DMS79 treated with DMSO at 0.1 percent for 48 hours (cell line): ENCODE measurements at regions not wholly inside any gene's neighbourhood (a gene's known extent, or its start where the extent isn't known, plus 50 kb on each side); places are given as distances from the start of the nearest gene placed in this dataset.
A peak's percentile ranks its signal among the peaks of the same experiment; 100 is the strongest.
"Not testable (repeated sequence)": the region's sequence is repeated elsewhere in the genome, so short reads cannot be mapped to it uniquely, and the experiment has no call there.

Experiments
- DNase-seq: peaks from one replicate; lab custom pipeline; 2025; lab: John Stamatoyannopoulos, UW

DNA sequence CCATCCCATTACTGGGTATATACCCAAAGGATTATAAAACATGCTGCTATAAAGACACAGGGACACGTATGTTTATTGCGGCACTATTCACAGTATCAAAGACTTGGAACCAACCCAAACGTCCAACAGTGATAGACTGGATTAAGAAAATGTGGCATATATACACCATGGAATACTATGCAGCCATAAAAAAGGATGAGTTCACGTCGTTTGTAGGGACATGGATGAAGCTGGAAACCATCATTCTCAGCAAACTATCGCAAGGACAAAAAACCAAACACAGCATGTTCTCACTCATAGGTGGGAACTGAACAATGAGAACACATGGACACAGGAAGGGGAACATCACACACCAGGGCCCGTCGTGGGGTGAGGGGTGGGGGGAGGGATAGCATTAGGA, 106.1 kb downstream of the CHD1L start:
- not testable (repeated sequence) for DNase-seq

DNA sequence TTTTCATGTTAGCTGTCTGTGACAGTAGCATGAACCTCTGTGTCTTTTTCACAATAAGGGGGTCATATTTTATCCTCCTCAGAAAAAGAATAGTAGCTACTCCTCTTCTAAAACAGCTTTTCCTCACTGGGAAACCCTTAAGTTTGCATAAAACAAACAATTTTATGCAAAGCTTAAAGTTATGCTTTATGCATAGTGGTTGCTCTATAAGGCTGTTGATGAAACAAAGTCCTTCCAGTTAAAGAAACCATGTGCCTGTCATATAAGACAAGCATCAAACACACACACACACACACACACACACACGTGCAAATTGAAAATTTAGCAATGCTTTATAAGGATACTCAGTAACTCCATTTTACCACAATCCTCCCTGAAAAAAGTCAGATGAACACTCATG, 107.0 kb downstream of the CHD1L start:
- no peak for DNase-seq

DNA sequence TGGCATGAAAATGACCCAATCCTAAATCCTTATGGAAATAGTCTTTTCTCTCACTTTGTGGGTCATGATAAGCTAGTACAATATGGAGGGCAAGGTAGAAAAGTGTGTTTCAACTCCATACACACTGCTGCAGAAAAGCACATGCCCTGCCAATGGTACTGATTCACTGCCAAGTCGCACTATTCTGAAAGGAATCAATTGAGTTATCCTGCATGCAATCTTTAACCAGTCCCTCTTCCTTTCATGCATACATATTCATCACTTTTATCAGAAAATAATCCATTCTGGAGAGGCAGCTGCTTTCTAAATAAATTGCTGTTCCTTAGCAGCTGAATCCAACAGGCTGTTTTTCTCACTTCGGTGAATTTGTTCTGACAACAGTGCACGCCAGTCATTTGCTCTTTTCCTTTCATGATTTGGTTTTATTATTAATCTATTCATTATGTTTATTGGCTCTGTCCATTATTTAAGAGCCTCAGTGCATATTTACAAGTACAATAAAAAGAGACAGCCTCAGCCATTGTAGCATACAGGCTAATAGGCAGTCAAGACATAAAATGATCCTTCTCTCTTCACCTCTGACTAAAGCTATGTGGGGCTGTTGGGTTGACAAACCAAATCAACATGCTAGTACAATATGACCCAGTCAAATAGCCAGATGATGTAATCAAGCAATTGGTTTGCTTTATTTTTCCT, 108.8 kb downstream of the CHD1L start:
- no peak for DNase-seq

DNA sequence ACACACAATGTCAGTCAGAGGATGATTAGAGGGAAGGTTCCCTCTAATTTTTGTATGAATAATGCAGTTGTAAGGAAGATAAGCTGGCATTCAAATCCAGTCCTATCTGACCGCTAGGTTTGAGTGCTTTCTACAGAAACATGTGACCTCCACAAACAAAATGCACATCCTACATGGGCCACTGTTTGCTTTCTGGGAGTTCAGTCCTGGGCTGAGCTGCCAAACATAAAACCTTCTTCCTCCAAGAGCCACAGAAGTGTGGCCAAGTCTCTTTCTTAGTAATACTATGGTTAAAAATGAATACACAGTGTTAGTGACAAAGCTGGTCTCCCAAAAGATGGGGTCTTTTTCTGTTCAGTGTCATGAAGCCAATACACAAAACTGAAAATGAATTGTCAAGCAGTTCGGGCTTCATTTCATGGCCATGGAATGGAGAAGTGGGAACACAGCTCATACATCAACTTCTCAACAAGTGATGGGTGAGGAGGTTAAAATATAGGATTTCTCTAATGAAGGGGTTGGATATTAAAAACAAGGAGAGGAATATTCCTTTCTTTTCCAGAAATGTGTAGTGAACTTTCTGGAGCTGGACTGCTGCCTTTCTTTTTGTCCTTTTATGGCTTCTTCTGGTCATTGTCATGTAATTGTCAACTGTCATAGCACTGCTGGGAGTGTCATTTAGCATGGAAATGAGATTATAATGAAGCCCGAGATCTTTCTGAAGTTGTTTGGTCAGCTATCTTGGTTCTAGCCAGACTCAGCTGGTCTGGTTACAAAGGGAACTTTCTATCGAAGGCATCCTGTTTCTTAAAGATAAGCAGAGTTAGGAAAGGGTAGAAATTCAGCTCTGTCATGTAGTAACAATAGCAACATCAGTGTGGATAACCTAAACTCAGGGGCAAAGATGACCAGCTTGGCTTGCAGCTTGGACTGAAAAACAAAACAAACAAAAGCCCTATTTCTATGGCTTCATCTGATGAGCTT, 135.1 kb downstream of the CHD1L start:
- DNase-seq = no peak

DNA sequence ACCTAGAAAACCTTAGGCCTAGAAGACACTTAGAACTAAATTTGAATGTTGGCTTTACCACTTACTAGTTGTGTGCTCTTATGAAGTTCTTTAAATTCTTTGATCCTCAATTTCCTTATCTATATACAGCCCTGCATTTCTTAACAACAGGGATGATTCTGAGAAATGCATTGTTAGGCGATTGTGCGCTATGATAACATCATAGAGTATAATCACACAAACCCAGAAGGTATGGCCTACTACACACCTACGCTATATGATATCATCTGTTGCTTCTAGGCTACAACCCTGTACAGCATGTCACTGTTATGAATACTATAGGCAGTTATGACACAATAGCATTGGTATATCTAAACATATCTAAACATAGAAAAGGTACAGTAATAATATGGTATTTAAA, 137.4 kb downstream of the CHD1L start:
- no peak for DNase-seq

DNA sequence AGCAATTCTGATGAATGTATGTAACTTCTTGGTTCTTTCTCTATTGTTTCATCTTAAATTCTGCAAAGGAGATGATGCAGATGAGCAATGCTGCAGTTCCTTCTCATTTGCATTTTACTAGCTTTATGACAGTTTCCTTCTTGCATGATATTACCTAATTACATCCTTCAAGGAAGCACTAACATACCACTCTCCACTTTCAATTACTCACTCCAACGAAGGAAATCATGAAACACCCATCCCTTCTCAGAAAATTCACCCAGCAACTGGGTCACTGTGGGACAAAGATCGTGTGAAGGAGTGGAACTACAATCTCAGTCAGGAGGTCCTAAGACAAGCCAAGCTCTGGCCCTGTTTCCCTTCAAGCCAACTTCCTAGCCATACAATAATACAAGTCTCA, 142.3 kb downstream of the CHD1L start:
- no peak for DNase-seq

DNA sequence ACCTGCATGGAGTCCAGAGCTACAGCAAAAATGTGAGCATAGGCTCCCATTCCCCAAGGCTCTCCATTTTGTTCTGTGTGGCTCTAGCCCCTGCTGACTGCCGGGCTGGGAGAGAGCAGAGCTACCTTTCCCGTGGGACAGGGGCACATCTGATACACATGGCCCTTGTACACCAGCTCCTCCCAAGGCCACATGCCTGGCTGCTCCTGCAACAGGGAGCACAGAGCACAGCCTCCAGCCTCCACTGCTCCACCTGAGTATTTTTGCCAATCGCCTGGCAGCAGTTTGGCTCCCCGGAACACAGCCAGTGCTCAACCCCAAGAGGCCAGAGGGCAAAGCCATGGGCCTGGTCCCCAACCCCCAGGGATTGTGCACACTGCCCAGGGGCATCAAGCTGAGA, 146.5 kb downstream of the CHD1L start:
- DNase-seq = no peak

DNA sequence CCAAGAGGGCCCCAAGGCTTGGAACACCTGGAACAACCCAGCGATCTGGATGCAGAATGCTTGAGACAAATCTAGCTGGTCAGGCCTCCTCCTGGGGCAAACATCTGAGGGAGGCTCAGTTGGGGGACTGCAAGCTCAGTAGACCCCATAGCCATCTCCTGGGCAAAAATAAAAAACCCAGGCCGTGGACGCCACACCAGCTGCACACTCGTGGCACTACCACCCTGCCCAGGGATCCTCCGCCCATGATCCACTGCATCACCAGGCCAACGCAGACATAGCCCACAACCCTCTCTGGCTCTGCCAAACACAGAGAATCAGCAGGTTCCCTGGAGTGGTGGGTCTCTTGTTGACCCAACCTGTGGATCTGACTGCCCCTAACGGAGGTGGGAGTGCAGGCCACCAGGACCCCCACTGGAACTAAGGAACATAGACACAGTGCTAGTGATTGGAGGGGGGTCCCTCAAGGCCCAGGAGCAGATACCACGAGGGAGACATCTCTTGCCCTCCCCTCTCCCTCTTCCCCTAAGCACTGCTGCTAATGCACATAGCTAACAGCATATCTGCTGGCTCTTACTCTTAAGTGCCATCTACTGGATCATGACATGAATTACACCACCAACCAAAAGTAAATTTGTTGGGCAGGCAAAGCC, 147.2 kb downstream of the CHD1L start:
- DNase-seq = peak; percentile 31

DNA sequence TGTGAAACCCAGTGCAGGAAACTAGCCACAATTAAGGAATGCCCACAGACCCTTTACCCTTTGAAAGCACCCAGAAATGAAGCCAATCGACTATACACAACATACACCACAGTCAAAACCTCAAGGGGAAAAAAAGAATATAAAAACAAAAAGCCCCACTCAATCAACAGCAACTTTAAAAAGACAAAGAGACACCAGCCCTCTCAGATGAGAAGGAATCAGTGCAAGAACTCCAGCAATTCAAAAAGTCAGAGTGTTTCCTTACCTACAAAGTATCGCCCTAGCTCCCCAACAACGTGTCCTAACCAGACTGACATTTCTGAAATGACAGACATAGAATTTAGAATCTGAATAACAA, 147.7 kb downstream of the CHD1L start:
- no peak for DNase-seq

DNA sequence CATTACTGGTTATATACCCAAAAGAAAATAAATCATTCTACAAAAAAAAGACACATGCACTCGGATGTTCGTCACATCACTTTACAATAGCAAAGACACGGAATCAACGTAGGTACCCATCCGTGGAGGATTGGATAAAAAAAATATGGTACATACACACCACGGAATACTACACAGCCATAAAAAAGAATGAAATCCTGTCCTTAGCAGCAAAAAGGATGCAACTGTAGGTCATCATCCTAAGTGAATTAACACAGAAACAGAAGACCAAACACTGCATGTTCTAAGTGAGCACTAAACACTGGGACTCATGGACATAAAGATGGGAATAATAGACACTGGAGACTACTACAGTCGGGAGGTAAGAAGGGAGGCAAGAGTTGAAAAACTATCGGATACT, 148.6 kb downstream of the CHD1L start:
- DNase-seq = no peak

DNA sequence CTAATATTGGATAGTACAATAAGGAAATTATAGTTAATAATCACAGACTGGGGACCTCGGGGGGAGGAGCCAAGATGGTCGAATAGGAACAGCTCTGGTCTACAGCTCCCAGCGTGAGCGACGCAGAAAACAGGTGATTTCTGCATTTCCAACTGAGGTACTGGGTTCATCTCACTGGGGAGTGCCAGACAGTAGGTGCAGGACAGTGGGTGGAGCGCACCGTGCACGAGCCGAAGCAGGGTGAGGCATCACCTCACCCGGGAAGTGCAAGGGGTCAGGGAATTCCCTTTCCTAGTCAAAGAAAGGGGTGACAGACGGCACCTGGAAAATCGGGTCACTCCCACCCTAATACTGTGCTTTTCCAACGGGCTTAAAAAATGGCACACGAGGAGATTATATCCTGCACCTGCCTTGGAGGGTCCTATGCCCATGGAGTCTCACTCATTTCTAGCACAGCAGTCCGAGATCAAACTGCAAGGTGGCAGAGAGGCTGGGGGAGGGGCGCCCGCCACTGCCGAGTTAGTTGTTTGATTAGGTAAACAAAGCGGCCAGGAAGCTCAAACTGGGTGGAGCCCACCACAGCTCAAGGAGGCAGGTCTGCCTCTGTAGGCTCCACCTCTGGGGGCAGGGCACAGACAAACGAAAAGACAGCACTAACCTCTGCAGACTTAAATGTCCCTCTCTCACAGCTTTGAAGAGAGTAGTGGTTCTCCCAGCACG, 138.8 kb upstream of the BCL9 start:
- not testable (repeated sequence) for DNase-seq

DNA sequence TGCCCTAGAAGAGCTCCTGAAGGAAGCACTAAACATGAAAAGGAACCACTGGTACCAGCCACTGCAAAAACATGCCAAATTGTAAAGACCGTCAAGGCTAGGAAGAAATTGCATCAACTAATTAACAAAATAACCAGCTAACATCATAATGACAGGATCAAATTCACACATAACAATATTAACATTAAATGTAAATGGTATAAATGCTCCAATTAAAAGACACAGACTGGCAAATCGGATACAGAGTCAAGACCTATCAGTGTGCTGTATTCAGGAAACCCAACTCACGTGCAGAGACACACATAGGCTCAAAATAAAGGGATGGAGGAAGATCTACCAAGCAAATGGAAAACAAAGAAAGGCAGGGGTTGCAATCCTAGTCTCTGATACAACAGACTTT, 137.0 kb upstream of the BCL9 start:
- not testable (repeated sequence) for DNase-seq

DNA sequence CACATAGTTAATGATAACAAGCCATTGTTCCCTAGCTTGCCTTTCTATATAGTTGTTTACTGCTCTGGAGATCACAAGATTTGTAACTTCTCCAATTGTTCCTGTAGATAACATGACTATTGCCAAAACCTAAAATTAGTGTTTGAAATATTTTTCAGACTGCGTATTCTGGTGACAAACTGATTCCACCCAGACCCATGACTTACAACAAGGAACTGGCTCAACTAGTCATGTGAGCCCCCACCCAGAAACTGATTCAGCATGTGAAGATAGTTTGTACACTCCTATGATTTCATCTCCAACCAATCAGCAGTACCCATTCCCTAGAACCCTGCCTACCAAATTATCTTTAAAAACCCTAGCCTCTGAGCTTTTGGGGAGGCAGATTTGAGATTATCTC, 131.4 kb upstream of the BCL9 start:
- no peak for DNase-seq

DNA sequence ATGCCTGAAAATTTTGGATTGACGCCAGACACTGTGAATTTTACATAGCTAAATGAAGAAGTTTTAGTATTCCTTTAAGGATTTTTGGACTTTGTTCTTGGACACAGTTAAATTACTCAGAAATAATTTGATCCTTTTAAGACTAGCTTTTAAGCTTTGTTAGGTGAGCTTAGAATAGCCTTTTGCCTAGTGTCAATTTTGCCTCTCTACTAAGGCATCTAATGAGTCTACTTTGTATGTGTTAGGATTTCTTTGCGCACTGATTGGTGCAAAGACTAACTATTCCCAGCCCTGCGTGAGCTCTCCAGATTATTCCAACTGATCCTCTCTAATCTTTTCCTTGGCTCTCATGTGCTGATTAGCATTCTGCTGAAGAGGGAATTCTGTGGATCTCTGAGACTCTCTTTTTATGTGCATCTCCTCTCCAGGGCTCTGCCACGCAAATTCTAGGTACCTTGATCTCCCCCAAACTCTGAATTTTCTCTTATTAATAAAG, 128.1 kb upstream of the BCL9 start:
- DNase-seq = no peak

DNA sequence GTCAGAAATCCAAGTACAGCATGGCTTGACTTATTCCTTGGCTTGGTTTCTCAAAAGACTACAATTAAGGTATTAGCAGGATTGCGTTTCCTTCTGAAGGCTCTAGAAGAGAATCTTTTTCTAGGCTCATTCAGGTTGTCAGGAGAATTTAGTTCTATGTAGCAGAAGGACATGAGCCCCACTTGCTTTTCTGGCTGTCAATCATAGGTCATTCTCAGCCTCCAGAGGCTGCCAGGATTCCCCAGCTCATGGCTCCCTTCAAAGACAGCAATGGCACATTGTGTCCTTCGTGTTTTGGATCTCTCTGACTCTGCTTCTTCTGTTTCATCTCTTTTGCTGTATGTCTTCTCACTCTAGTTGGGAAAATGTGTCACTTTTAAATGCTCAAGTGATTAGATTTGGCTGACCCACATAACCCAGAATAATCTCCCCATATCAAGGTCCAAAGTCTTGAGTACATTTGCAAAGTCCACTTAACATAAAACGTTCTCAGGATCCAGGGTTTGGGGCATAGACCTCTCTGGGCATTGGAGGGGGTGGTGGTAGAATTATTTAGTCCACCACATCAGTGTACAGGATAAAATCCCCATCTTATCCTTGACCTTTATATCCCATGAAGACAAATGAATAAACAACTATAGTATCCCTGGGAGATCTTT, 126.7 kb upstream of the BCL9 start:
- no peak for DNase-seq

DNA sequence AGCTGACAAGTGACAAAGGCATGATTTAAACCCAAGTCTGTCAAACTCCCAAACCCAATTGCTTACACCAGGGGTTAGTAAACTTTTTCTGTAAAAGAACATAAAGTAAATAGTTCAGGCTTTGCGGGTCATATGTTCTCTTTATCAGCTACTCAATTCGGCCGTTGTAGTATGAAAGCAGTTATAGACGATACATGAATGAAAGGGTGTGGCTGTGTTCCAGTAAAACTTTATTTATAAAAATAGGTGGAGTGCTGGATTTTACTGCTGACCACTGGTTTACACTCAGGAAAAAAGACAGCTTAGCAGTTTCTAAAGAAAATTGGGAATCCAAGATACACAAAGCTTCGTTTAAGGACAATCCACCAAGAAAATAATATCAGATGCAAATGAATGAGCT, 124.3 kb upstream of the BCL9 start:
- DNase-seq = no peak

DNA sequence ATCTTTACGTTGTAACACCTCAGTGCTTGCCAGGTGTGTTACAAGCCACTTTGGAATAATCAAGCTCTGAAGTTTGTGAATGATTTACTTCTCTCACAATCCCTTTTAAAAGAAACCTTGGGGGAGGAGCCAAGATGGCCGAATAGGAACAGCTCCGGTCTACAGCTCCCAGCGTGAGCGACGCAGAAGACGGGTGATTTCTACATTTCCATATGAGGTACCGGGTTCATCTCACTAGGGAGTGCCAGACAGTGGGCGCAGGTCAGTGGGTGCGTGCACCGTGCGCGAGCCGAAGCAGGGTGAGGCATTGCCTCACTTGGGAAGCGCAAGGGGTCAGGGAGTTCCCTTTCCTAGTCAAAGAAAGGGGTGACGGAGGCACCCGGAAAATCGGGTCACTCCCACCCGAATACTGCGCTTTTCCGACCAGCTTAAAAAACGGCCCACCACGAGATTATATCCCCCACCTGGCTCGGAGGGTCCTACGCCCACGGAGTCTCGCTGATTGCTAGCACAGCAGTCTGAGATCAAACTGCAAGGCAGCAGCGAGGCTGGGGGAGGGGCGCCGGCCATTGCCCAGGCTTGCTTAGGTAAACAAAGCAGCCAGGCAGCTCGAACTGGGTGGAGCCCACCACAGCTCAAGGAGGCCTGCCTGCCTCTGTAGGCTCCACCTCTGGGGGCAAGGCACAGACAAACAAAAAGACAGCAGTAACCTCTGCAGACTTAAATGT, 118.0 kb upstream of the BCL9 start:
- not testable (repeated sequence) for DNase-seq

DNA sequence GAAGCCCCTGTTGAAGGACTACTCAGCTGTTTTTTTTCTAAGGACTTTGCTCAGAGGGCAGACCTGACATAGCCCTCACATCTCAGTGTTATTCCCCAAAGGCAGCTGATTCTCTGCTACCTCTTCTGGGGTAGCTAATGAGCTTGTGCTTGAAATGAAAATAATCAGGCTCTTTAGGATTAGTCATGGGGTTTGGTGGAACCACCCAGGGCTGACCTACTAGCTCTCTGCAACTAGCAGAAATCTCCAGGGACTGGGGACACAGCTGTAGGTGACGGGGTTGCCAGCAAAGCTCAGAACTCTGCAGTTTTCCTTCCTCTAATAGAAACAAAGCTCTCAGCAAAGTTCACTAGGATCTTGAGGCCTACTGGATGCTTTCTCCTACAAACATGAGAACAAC, 106.4 kb upstream of the BCL9 start:
- no peak for DNase-seq

DNA sequence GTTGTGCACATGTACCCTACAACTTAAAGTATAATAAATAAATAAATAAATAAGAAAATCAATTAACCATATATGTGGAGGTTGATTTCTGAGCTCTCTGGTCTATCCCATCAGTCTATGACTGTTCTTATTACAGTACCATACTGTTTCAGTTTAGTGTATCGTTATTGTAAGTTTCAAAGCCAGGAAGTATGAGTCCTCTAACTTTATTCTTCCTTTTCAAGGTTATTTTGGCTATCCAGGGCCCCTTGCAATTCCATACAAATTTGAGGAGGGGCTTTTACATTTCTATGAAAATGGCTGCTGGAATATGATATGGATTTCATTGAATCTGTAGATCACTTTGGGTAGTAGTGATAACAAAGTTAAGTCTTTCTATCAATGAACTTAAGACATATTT, 96.9 kb upstream of the BCL9 start:
- no peak for DNase-seq

DNA sequence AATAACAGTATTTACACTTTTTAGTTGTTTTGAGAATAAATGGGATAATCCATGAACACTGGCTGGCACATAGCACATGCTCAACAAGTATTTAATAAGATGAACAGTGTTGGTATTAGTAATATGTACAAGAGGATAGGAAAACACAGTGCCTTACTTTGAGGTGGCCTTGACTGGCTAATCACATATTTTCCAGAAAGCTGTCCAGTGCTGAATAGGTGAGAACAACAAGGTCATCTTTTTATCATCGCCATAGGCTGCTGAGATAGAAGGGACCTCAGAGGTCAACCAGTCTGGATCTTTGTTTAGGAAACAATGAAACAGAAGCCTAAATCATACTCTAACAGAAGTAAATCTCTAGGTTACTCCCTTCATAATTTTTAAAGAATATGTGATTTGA, 89.7 kb upstream of the BCL9 start:
- DNase-seq = no peak

DNA sequence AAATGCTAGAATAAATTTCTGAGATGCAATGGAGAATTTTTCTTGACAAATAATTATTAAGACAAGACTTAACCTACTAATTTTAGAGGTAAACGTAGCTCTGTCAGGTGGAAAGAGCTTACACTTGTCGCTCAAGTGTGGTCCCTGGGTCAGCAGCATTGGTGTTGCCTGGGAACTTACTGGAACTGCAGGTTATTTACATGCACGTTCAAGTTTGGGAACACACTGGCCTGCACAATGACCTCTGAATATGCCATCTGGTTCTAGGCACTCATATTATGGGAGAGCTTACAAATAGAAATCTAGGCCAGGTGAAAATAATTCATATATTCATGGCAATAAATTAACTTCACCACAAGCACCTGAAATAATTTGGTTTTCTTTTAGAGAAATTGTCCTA, 88.5 kb upstream of the BCL9 start:
- no peak for DNase-seq
